MM.1S (cell line): ENCODE measurements at regions not wholly inside any gene's neighbourhood (a gene's known extent, or its start where the extent isn't known, plus 50 kb on each side); places are given as distances from the start of the nearest gene placed in this dataset.

Experiments
- DNase-seq: peaks from one replicate; pipeline ENCODE4 v3.0.0-alpha.2; 2015
- H2AFZ ChIP-seq: fragments of 300-600 bp; sonication (generic); 2 replicates; pipeline ENCODE4 v1.6.0; 2016; ENCODE audit warnings: antibody characterized with exemption, low read length
- H3F3A ChIP-seq: fragments of 300-600 bp; sonication (generic); 2 replicates; pipeline ENCODE4 v1.6.1; 2016; ENCODE audit warnings: mild to moderate bottlenecking, antibody characterized with exemption, low read length, moderate library complexity, mixed read lengths; ENCODE audit not compliant: insufficient read depth
- H3K27ac ChIP-seq: fragments of 300-600 bp; sonication (generic); 2 replicates; pipeline ENCODE4 v1.5.1; 2016; ENCODE audit warnings: mild to moderate bottlenecking, low read length
- H3K27me3 ChIP-seq: fragments of 300-600 bp; sonication (generic); replicated peaks from 2 replicates; pipeline ENCODE4 v1.6.0; 2016; ENCODE audit warnings: low read length; ENCODE audit not compliant: insufficient read depth
- H3K36me3 ChIP-seq: fragments of 300-600 bp; sonication (generic); replicated peaks from 2 replicates; pipeline ENCODE4 v1.6.1; 2016; ENCODE audit warnings: mild to moderate bottlenecking, low read length, mixed read lengths; ENCODE audit not compliant: insufficient read depth
- H3K4me1 ChIP-seq: fragments of 300-600 bp; sonication (generic); 2 replicates; pipeline ENCODE4 v1.6.1; 2016; ENCODE audit warnings: low read length, mixed read lengths
- H3K4me2 ChIP-seq: fragments of 300-600 bp; sonication (generic); 2 replicates; pipeline ENCODE4 v1.6.0; 2016; ENCODE audit warnings: low read depth, low read length
- H3K4me3 ChIP-seq: fragments of 300-600 bp; sonication (generic); 2 replicates; pipeline ENCODE4 v1.5.1; 2016; ENCODE audit warnings: low read length, mixed read lengths
- H3K79me2 ChIP-seq: fragments of 300-600 bp; sonication (generic); 2 replicates; pipeline ENCODE4 v1.6.1; 2016; ENCODE audit warnings: mixed run types, low read length, mixed read lengths
- H3K9ac ChIP-seq: fragments of 300-600 bp; sonication (generic); 2 replicates; pipeline ENCODE4 v1.6.1; 2016; ENCODE audit warnings: low read length, mixed read lengths
- H3K9me2 ChIP-seq: fragments of 300-600 bp; sonication (generic); replicated peaks from 2 replicates; pipeline ENCODE4 v1.6.1; 2016; ENCODE audit warnings: mild to moderate bottlenecking, low read length, mixed read lengths; ENCODE audit not compliant: insufficient read depth
- H3K9me3 ChIP-seq: fragments of 300-600 bp; sonication (generic); replicated peaks from 2 replicates; pipeline ENCODE4 v1.6.1; 2016; ENCODE audit warnings: mild to moderate bottlenecking, low read length, mixed read lengths; ENCODE audit not compliant: insufficient read depth
- H4K20me1 ChIP-seq: fragments of 300-600 bp; sonication (generic); 2 replicates; pipeline ENCODE4 v1.6.1; 2016; ENCODE audit warnings: mild to moderate bottlenecking, low read length, moderate library complexity, mixed read lengths; ENCODE audit not compliant: insufficient read depth
- CTCF ChIP-seq: fragments of 300-600 bp; sonication (generic); IDR thresholded peaks from 2 replicates; pipeline ENCODE4 v1.5.1; 2016; ENCODE audit warnings: antibody characterized with exemption, low read length, mixed read lengths
- EZH2 ChIP-seq: fragments of 300-600 bp; sonication (generic); optimal IDR thresholded peaks from 2 replicates; pipeline ENCODE3; 2017; ENCODE audit warnings: low read depth, mild to moderate bottlenecking, antibody characterized with exemption, low read length, mixed read lengths
- EZH2phosphoT487 ChIP-seq: fragments of 300-600 bp; sonication (generic); IDR thresholded peaks from 2 replicates; pipeline ENCODE4 v1.6.1; 2018; ENCODE audit warnings: antibody characterized with exemption, low read length

- H3K4me3 ChIP-seq, result no peak overlapping the region
- no peaks in the 10 kb centered on the region for H3K79me2 ChIP-seq
- no peaks in the 10 kb centered on the region for H4K20me1 ChIP-seq
- no peaks in the 10 kb centered on the region for H3K36me3 ChIP-seq
- no peak overlapping the region for H2AFZ ChIP-seq
- H3K9me2 ChIP-seq, result no peaks in the 10 kb centered on the region
- TF ChIP-seq EZH2phosphoT487, result no peak
- TF ChIP-seq EZH2, result no peak
- TF ChIP-seq CTCF, result no peak
- no peaks in the 10 kb centered on the region for H3K4me1 ChIP-seq
- no peak overlapping the region for H3K4me2 ChIP-seq
- no peaks in the 10 kb centered on the region for H3F3A ChIP-seq
- no peak overlapping the region for H3K27ac ChIP-seq
- DNase-seq, result no peak
- no peaks in the 10 kb centered on the region for H3K9me3 ChIP-seq
- no peaks in the 10 kb centered on the region for H3K27me3 ChIP-seq
- H3K9ac ChIP-seq, result no peak overlapping the region
Measured at GRCh38 chr4:167380964-167381363, 146.7 kb upstream of the SPOCK3 start.

DNA sequence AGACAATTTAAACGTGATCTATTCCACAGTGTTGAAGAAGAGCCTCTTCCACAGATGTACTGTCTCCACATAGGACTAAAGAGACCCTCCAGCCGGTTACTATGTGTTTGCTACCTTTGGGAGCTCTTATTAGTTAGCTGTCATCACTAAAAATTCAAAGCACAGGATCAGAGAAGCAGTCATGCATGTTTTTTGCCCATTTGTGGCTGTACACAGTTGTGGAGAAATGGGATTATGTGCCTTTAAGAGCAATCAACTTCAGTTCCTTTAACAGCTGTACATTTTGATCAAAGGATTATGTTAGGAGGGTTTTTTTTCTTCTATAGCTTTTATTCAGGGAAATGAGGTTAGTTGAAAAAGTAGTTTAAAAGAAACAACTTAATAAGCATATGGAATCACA, 149.0 kb upstream of the SPOCK3 start:
- H3K4me2 ChIP-seq, result no peak overlapping the region
- H3K4me1 ChIP-seq, result no peaks in the 10 kb centered on the region
- no peak overlapping the region for H3K4me3 ChIP-seq
- H3K27ac ChIP-seq, result no peak overlapping the region
- no peaks in the 10 kb centered on the region for H3K9me3 ChIP-seq
- no peaks in the 10 kb centered on the region for H4K20me1 ChIP-seq
- no peak for DNase-seq
- H3K36me3 ChIP-seq, result no peaks in the 10 kb centered on the region
- no peak overlapping the region for H3K9ac ChIP-seq
- H3F3A ChIP-seq, result no peaks in the 10 kb centered on the region
- no peaks in the 10 kb centered on the region for H3K27me3 ChIP-seq
- TF ChIP-seq EZH2phosphoT487 (no peak), CTCF (no peak), EZH2 (no peak)
- H3K9me2 ChIP-seq, result no peaks in the 10 kb centered on the region
- H2AFZ ChIP-seq, result no peak overlapping the region
- no peaks in the 10 kb centered on the region for H3K79me2 ChIP-seq

DNA sequence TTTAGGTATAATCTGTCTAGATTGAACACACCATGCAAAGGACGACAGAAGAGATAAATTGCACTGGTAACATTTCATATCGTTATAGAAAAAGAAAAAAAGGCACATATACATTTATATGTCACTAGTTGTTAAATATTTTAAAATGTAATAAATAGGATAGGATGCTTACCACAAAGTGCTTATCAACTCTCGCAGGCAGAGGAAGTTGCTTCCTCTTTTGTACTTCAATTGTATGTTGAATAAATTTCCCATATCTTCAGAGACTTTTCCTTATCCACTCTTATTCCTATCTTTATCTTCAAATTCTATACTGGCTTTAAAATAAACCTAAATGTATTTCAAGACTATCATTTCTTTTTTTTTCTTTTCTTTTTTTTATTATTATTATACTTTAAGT, 163.3 kb upstream of the SPOCK3 start:
- H2AFZ ChIP-seq, result no peak overlapping the region
- H3K27me3 ChIP-seq, result no peaks in the 10 kb centered on the region
- no peaks in the 10 kb centered on the region for H3K36me3 ChIP-seq
- no peaks in the 10 kb centered on the region for H3F3A ChIP-seq
- TF ChIP-seq CTCF (no peak), EZH2phosphoT487 (no peak), EZH2 (no peak)
- H3K9ac ChIP-seq, result no peak overlapping the region
- no peaks in the 10 kb centered on the region for H4K20me1 ChIP-seq
- no peak overlapping the region for H3K4me3 ChIP-seq
- H3K4me2 ChIP-seq, result no peak overlapping the region
- no peak overlapping the region for H3K27ac ChIP-seq
- no peaks in the 10 kb centered on the region for H3K9me3 ChIP-seq
- no peaks in the 10 kb centered on the region for H3K4me1 ChIP-seq
- no peaks in the 10 kb centered on the region for H3K9me2 ChIP-seq
- no peaks in the 10 kb centered on the region for H3K79me2 ChIP-seq
- no peak for DNase-seq
